ENCODE measurements at regions not wholly inside any gene's neighbourhood (a gene's known extent, or its start where the extent isn't known, plus 50 kb on each side); places are given as distances from the start of the nearest gene placed in this dataset.

DNA sequence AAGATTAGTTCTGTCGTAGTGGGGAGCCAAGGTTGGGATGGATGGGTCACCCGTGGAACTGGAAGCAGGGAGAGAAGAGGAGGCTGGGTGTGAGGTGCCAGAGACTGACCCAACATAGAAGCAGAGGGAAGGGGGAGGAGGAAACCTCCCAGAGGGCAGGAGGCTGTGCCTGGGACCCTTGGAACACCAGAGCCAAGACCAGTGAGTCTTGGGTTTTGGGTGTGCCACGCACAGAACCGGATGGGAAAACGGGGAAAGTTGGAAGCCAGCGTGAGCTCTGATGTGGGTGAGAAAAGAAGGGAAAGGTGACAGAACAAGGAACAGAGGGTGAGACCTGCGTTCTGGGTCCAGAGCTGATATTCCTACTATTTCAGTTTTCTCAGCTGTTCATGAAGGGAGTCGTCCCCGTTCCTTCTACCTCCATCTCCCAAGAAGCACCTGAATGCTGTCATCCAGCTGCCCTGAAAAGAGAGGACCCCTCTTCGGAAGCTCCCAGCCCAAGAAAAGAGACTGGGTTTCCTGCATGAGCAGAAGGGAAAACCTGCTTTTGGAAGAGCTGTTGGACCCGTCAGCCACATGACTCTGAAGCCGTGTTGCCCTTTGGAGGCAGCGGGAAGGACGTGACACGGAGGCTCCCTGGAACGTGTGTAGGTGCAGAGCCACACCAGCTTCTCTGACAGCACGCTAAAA lies 250.1 kb downstream of the NDUFA10 start:
- Mint-ChIP-seq H3K27ac (no peak overlapping the region), H3K27me3 (ENCODE audit: insufficient read depth, low read depth) (peaks cover 20% of the 10 kb centered on the region)

DNA sequence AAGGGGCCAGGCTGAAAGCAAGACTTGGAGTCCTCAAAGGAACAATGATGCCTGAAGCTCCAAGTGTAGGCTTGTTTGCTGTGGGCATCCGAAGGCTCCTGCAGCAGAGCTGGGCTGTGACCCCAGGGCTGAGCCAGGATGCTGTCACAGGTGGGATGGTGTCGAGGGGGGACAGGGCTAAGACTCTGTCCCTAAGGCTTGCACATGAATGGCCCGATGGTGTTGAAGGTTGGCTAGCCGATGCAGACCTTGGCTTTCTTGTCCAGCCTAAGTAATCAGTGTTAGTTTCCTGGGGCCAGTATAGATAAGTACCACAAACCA lies 251.0 kb downstream of the NDUFA10 start:
- H4K20me1 ChIP-seq (ENCODE audit: low read depth) = no peaks in the 10 kb centered on the region
- H2AFZ ChIP-seq (replicated peaks) = no peak overlapping the region
- H3K4me1 ChIP-seq = no peaks in the 10 kb centered on the region
- Mint-ChIP-seq H3K9me3 (peaks cover 10% of the 10 kb centered on the region), H3K36me3 (no peaks in the 10 kb centered on the region), H3K4me3 (no peak overlapping the region), H3K27me3 (ENCODE audit: insufficient read depth, low read depth) (peaks cover 20% of the 10 kb centered on the region), H3K27ac (no peak overlapping the region), H3K4me1 (no peaks in the 10 kb centered on the region)
- no peak overlapping the region for H3K4me3 ChIP-seq
- no peak for DNase-seq (ENCODE audit: low spot score)
- TF ChIP-seq EZH2 (IDR thresholded peaks at IDR 0.05) (no peak), EZH2phosphoT487 (IDR thresholded peaks at IDR 0.05) (no peak)
- TF ChIP-seq, protein P1, sequence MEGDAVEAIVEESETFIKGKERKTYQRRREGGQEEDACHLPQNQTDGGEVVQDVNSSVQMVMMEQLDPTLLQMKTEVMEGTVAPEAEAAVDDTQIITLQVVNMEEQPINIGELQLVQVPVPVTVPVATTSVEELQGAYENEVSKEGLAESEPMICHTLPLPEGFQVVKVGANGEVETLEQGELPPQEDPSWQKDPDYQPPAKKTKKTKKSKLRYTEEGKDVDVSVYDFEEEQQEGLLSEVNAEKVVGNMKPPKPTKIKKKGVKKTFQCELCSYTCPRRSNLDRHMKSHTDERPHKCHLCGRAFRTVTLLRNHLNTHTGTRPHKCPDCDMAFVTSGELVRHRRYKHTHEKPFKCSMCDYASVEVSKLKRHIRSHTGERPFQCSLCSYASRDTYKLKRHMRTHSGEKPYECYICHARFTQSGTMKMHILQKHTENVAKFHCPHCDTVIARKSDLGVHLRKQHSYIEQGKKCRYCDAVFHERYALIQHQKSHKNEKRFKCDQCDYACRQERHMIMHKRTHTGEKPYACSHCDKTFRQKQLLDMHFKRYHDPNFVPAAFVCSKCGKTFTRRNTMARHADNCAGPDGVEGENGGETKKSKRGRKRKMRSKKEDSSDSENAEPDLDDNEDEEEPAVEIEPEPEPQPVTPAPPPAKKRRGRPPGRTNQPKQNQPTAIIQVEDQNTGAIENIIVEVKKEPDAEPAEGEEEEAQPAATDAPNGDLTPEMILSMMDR (IDR thresholded peaks at IDR 0.05) = no peak
- H3F3A ChIP-seq (ENCODE audit: low read depth) = no peaks in the 10 kb centered on the region
- no peaks in the 10 kb centered on the region for H3K9me3 ChIP-seq (ENCODE audit: low read depth)
- H3K27ac ChIP-seq = no peak overlapping the region
- H3K4me2 ChIP-seq = no peak overlapping the region
- H3K79me2 ChIP-seq (ENCODE audit: low read depth) = no peaks in the 10 kb centered on the region
- peaks cover 42% of the 10 kb centered on the region for H3K27me3 ChIP-seq
- no peaks in the 10 kb centered on the region for H3K36me3 ChIP-seq
- H3K9ac ChIP-seq = no peak overlapping the region

More for the DNA sequence above, 250.1 kb downstream of the NDUFA10 start:
- Histone ChIP-seq H3K27me3 (peaks cover 48% of the 10 kb centered on the region), H4K20me1 (ENCODE audit: low read depth) (no peaks in the 10 kb centered on the region), H3K4me2 (no peak overlapping the region), H3K4me3 (no peak overlapping the region), H3K27ac (no peak overlapping the region), H3K9ac (no peak overlapping the region), H3K4me1 (no peaks in the 10 kb centered on the region), H3K79me2 (ENCODE audit: low read depth) (no peaks in the 10 kb centered on the region), H3K9me3 (ENCODE audit: low read depth) (no peaks in the 10 kb centered on the region), H3K36me3 (no peaks in the 10 kb centered on the region), H2AFZ (replicated peaks) (no peak overlapping the region), H3F3A (ENCODE audit: low read depth) (no peaks in the 10 kb centered on the region)
- no peak for DNase-seq (ENCODE audit: low spot score)
- Mint-ChIP-seq H3K9me3 (peaks cover 13% of the 10 kb centered on the region), H3K4me3 (no peak overlapping the region), H3K4me1 (no peaks in the 10 kb centered on the region), H3K36me3 (no peaks in the 10 kb centered on the region)
- TF ChIP-seq EZH2 (IDR thresholded peaks at IDR 0.05) (no peak), EZH2phosphoT487 (IDR thresholded peaks at IDR 0.05) (no peak)
- TF ChIP-seq, protein P1 (IDR thresholded peaks at IDR 0.05) = no peak

- Histone ChIP-seq H3K27me3 (peaks cover 42% of the 10 kb centered on the region), H3K4me1 (no peaks in the 10 kb centered on the region), H3K79me2 (ENCODE audit: low read depth) (no peaks in the 10 kb centered on the region), H3K4me2 (no peak overlapping the region), H3K27ac (no peak overlapping the region), H3K36me3 (no peaks in the 10 kb centered on the region), H4K20me1 (ENCODE audit: low read depth) (no peaks in the 10 kb centered on the region), H2AFZ (replicated peaks) (no peak overlapping the region), H3F3A (ENCODE audit: low read depth) (no peaks in the 10 kb centered on the region), H3K9ac (no peak overlapping the region), H3K4me3 (no peak overlapping the region), H3K9me3 (ENCODE audit: low read depth) (no peaks in the 10 kb centered on the region)
- no peaks in the 10 kb centered on the region for H3K4me1 Mint-ChIP-seq
- H3K36me3 Mint-ChIP-seq = no peaks in the 10 kb centered on the region
- peak overlapping the region; percentile 25 for H3K27ac Mint-ChIP-seq
- no peak overlapping the region for H3K4me3 Mint-ChIP-seq
- no peak for DNase-seq (ENCODE audit: low spot score)
- H3K27me3 Mint-ChIP-seq (ENCODE audit: insufficient read depth, low read depth) = peaks cover 24% of the 10 kb centered on the region
- TF ChIP-seq EZH2phosphoT487 (IDR thresholded peaks at IDR 0.05) = no peak
- TF ChIP-seq, protein P1 (IDR thresholded peaks at IDR 0.05) = no peak
- TF ChIP-seq EZH2 (IDR thresholded peaks at IDR 0.05) = no peak
- peaks cover 13% of the 10 kb centered on the region for H3K9me3 Mint-ChIP-seq
Observed at GRCh38 chr2:239773228-239774141, 251.7 kb downstream of the NDUFA10 start.

Measured in neural progenitor cell (in vitro differentiated cells).